ENCODE measurements at regions not wholly inside any gene's neighbourhood (a gene's known extent, or its start where the extent isn't known, plus 50 kb on each side); places are given as distances from the start of the nearest gene placed in this dataset.

GRCh38 chr6:14333556-14334305, 216.2 kb downstream of the CD83 start:
- intact Hi-C loops (cut with micrococcal nuclease; ENCODE audit: unreplicated experiment) (no loop called here), in situ Hi-C loops (cut with MboI) (no loop called here)
- BruUV-seq (replicated peaks), result no TSS peak
- SMC1A ChIA-PET (ENCODE audit: uncharacterized antibody, unreplicated experiment), result no interaction called here
- H3K27me3 ChIP-seq (replicated peaks in 1 of 2; ENCODE audit: control insufficient read depth in 2 of 2, insufficient read depth in 2 of 2, low read length in 1 of 2), result no peaks in the 10 kb centered on the region
- no peaks in the 10 kb centered on the region for H3K4me1 ChIP-seq (ENCODE audit: control insufficient read depth, insufficient read depth, low read length)
- H2AFZ ChIP-seq (ENCODE audit: control insufficient read depth, low read depth, low read length), result no peak overlapping the region
- no peaks in the 10 kb centered on the region for H3K36me3 ChIP-seq (ENCODE audit: control insufficient read depth in 2 of 2, insufficient read depth in 2 of 2, low read length in 1 of 2)
- H3K4me3 ChIP-seq, result no peak overlapping the region
- CTCF ChIA-PET, result interaction anchor here (0.6 kb wide), 1 partner anchor 472 kb away, joined by 3 read pairs; no protein-coding TSS in a partner anchor
- RAD21 ChIA-PET (ENCODE audit: unreplicated experiment), result no interaction called here
- TF ChIP-seq TCF3 (IDR thresholded peaks at IDR 0.05; ENCODE audit: borderline replicate concordance, insufficient read depth, low read depth, low read length), result no peak
- TF ChIP-seq YBX1 (IDR thresholded peaks at IDR 0.05), result no peak
- TF ChIP-seq ZNF207 (IDR thresholded peaks at IDR 0.05; ENCODE audit: borderline replicate concordance), result no peak
- no peak for TF ChIP-seq FOS (IDR thresholded peaks at IDR 0.05; ENCODE audit: borderline replicate concordance, extremely low read depth, insufficient read length)
- DNase-seq (ENCODE audit: low read depth, low spot score), result no peak
- no peak for ATAC-seq
- H3K79me2 ChIP-seq (ENCODE audit: control insufficient read depth, insufficient read depth, low read length), result no peaks in the 10 kb centered on the region
- no peak overlapping the region for H3K9ac ChIP-seq (ENCODE audit: control insufficient read depth, insufficient read depth, low read length)
- H3K4me2 ChIP-seq (ENCODE audit: control insufficient read depth, insufficient read depth), result no peak overlapping the region
- WGBS (ENCODE audit: insufficient coverage, insufficient replicate concordance, low lambda C conversion rate, missing lambda C conversion rate), result 23% methylated on average over 5 of the region's 5 CpGs
- no peaks in the 10 kb centered on the region for H4K20me1 ChIP-seq (ENCODE audit: control insufficient read depth, insufficient read depth)
- FAIRE-seq, result no peak
- H3K27ac ChIP-seq (ENCODE audit: control insufficient read depth, insufficient read depth), result no peak overlapping the region
- no peaks in the 10 kb centered on the region for H3K9me3 ChIP-seq (replicated peaks; ENCODE audit: control insufficient read depth, insufficient read depth, low read length)
- POLR2A ChIA-PET, result no interaction called here

- Histone ChIP-seq H3K36me3 (ENCODE audit: control insufficient read depth in 2 of 2, insufficient read depth in 2 of 2, low read length in 1 of 2) (no peaks in the 10 kb centered on the region), H4K20me1 (ENCODE audit: control insufficient read depth, insufficient read depth) (no peaks in the 10 kb centered on the region), H3K9ac (ENCODE audit: control insufficient read depth, insufficient read depth, low read length) (no peak overlapping the region), H2AFZ (ENCODE audit: control insufficient read depth, low read depth, low read length) (no peak overlapping the region), H3K27me3 (replicated peaks in 1 of 2; ENCODE audit: control insufficient read depth in 2 of 2, insufficient read depth in 2 of 2, low read length in 1 of 2) (no peaks in the 10 kb centered on the region), H3K4me1 (ENCODE audit: control insufficient read depth, insufficient read depth, low read length) (no peaks in the 10 kb centered on the region), H3K4me2 (ENCODE audit: control insufficient read depth, insufficient read depth) (no peak overlapping the region), H3K9me3 (replicated peaks; ENCODE audit: control insufficient read depth, insufficient read depth, low read length) (no peaks in the 10 kb centered on the region), H3K4me3 (no peak overlapping the region), H3K79me2 (ENCODE audit: control insufficient read depth, insufficient read depth, low read length) (no peaks in the 10 kb centered on the region), H3K27ac (ENCODE audit: control insufficient read depth, insufficient read depth) (no peak overlapping the region)
- DNase-seq (ENCODE audit: low read depth, low spot score), result no peak
- POLR2A ChIA-PET, result no interaction called here
- 6% methylated on average over 2 of the region's 2 CpGs for WGBS (ENCODE audit: insufficient coverage, insufficient replicate concordance, low lambda C conversion rate, missing lambda C conversion rate)
- CTCF ChIA-PET, result no interaction called here
- BruUV-seq (replicated peaks), result no TSS peak
- intact Hi-C loops (cut with micrococcal nuclease; ENCODE audit: unreplicated experiment) (no loop called here), in situ Hi-C loops (cut with MboI) (no loop called here)
- no peak for ATAC-seq
- TF ChIP-seq ATF2 (IDR thresholded peaks at IDR 0.05; ENCODE audit: low read length), result no peak
- TF ChIP-seq EP300 (IDR thresholded peaks at IDR 0.05; ENCODE audit: borderline replicate concordance in 1 of 2, control insufficient read depth in 1 of 2, low read depth in 2 of 2, low read length in 2 of 2), result no peak
- no peak for TF ChIP-seq TAF1 (IDR thresholded peaks at IDR 0.05; ENCODE audit: borderline replicate concordance, low read depth, low read length)
- no peak for TF ChIP-seq NRF1 (conservative IDR thresholded peaks at IDR 0.05; ENCODE audit: low read depth, low read length)
- no peak for TF ChIP-seq RUNX3 (IDR thresholded peaks at IDR 0.05; ENCODE audit: low read length)
- no peak for TF ChIP-seq SMAD1 (IDR thresholded peaks at IDR 0.05; ENCODE audit: low read depth, partially characterized antibody)
- TF ChIP-seq CTCF (IDR thresholded peaks at IDR 0.05 in 2 of 3, conservative IDR thresholded peaks at IDR 0.05 in 1 of 3; ENCODE audit: control insufficient read depth in 2 of 3, extremely low read depth in 1 of 3, insufficient read depth in 1 of 3, low read depth in 3 of 3, low read length in 3 of 3), result no peak
- no peak for TF ChIP-seq ESRRA (IDR thresholded peaks at IDR 0.05; ENCODE audit: low read length)
- TF ChIP-seq GATAD2B (conservative IDR thresholded peaks at IDR 0.05; ENCODE audit: low read depth), result no peak
- SMC1A ChIA-PET (ENCODE audit: uncharacterized antibody, unreplicated experiment), result no interaction called here
- FAIRE-seq, result no peak
- RAD21 ChIA-PET (ENCODE audit: unreplicated experiment), result no interaction called here
These were observed 217.5 kb downstream of the CD83 start for GRCh38 chr6:14335071-14335470.

All from GM12878 (cell line).